NCI-H460 (cell line): ENCODE measurements at regions not wholly inside any gene's neighbourhood (a gene's known extent, or its start where the extent isn't known, plus 50 kb on each side); places are given as distances from the start of the nearest gene placed in this dataset.
"Not testable (repeated sequence)": the region's sequence is repeated elsewhere in the genome, so short reads cannot be mapped to it uniquely, and the experiment has no call there.

Source experiments
- DNase-seq: peaks from one replicate; pipeline ENCODE4 v3.0.0-alpha.2; 2016; ENCODE audit warnings: low read depth; ENCODE audit errors: extremely low read depth

GRCh38 chr11:109480251-109480650 lies 58.3 kb downstream of the C11orf87 start:
- DNase-seq = no peak

- DNase-seq = no peak
Observed at GRCh38 chr11:109486129-109486528, 64.1 kb downstream of the C11orf87 start.

DNA sequence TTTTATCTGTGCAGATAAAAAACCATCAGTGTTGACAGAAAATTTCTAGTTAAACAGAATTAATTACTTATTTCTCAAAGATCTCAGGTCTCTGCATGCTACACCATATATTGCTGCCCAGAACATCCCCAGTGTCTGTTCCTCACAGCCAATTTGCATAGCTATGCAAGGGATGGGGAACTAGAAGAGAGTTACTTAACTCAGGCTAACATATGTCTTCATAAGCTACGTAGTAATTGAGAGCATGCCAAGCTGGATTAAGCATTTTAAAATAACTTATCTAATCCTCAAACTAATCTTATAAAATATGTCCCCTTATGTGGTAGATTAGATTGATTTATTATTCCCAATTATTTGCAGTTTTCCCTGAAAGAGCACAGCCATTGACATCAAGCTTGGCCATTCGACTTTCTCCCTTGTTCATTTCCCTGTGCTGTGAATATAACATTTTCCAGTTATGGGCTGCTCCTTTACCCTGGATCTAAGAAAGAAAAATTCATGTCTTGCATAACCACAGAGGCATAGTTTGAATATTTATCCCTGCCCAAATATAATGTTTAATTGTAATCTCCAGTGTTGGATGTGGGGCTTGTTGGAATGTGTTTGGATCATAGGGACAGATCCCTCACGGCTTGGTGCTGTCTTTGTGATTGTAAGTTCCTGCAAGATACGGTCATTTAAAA lies 69.1 kb downstream of the C11orf87 start:
- no peak for DNase-seq

DNA sequence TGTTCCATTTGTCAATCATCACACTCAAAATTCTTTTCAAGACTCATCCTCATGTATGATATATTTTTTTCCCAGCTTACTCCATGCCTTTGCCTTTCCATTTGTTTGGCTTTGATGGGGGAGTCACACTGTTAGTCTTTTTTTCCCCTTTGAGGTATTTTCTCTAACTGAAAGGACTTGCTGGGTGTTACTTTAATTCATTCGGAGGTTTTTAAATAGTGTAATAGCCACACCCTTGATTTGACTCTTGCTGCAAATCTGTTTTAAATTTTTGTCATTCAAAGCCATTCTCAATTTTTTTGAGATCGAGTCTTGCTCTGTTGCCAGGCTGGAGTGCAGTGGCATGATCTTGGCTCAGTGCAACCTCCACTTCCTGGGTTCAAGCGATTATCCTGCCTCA lies 84.1 kb downstream of the C11orf87 start:
- DNase-seq = no peak

DNA sequence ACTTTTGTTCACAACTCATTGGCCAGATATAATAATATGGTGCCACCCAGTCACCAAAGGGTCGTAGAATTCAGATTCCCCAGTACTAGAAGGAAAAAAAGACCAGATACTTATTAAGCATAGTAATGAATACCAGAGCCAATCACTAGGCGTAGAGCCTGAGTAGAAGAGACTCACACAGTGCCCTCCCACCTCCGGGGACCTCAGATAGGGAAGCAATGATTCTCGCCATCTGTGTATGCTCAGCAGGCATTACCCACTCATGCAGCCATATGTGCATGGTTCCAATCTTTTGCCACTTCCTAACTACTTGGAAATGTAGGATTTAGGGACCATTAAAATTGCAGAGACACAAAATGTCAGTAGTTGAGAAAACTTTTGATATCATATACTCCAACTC lies 85.3 kb downstream of the C11orf87 start:
- no peak for DNase-seq

GRCh38 chr11:109507836-109508561 lies 86.0 kb downstream of the C11orf87 start:
- DNase-seq = no peak

GRCh38 chr11:109508943-109509342 lies 87.0 kb downstream of the C11orf87 start:
- DNase-seq = no peak

- no peak for DNase-seq
Observed at GRCh38 chr11:109510316-109510715, 88.3 kb downstream of the C11orf87 start.

GRCh38 chr11:109511598-109511997 lies 89.6 kb downstream of the C11orf87 start:
- no peak for DNase-seq

DNA sequence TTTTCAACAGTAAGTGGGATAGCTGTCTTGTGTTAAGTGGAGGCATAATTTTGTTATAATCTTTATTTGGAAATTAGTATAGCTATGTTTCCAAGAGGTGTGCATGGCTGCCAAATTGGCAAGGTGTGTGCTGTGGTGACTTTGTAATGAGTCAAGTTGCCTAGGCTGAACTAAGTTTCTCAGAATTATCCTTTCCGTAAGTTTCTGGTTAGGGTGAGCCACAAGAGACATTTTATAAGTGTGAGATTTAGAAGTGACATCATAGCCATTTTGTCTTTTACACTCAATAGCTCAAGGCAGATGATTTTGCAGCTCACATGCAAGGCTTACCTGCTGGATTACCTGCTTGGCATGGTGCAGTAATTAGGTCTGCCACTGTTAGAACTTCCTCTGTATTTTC lies 90.3 kb downstream of the C11orf87 start:
- no peak for DNase-seq

GRCh38 chr11:109512680-109513079 lies 90.7 kb downstream of the C11orf87 start:
- DNase-seq = no peak

- DNase-seq = no peak
Observed at GRCh38 chr11:109514313-109515018, 92.5 kb downstream of the C11orf87 start.

GRCh38 chr11:109519253-109519652 lies 97.3 kb downstream of the C11orf87 start:
- DNase-seq = no peak

GRCh38 chr11:109521571-109522086 lies 99.6 kb downstream of the C11orf87 start:
- DNase-seq = no peak

- DNase-seq = no peak
Observed at GRCh38 chr11:109522116-109522755, 100.2 kb downstream of the C11orf87 start.

- DNase-seq = not testable (repeated sequence)
Observed at GRCh38 chr11:109525636-109526035, 103.6 kb downstream of the C11orf87 start.

DNA sequence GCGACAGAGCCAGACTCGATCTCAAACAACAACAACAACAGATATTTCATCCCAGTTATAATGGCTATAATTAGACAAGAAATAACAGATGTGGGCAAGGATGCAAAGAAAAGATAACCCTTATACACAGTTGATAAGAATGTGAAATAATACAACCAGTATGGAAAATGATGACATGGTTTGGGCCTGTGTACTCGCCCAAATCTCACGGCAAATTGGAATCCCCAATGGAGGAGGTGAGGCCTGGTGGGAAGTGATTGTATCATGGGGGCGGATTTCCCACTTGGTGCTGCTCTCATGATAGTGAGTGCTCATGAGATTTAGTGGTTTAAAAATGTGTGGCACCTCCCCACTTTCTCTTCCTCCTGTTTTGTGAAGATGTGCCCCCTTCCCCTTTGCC lies 104.1 kb downstream of the C11orf87 start:
- DNase-seq = no peak

- DNase-seq = no peak
Observed at GRCh38 chr11:109526931-109527330, 104.9 kb downstream of the C11orf87 start.

- no peak for DNase-seq
Observed at GRCh38 chr11:109527496-109527895, 105.5 kb downstream of the C11orf87 start.

- DNase-seq = peak; percentile 13
Observed at GRCh38 chr11:109547356-109548027, 125.5 kb downstream of the C11orf87 start.
